Parathyroid adenoma (tissue), 2 donors: ENCODE measurements at regions not wholly inside any gene's neighbourhood (a gene's known extent, or its start where the extent isn't known, plus 50 kb on each side); places are given as distances from the start of the nearest gene placed in this dataset.
"Not testable (repeated sequence)": the region's sequence is repeated elsewhere in the genome, so short reads cannot be mapped to it uniquely, and the experiment has no call there.

ENCODE experiments used
- H2AFZ ChIP-seq: fragments of 300-600 bp; sonication (generic); one replicate; pipeline ENCODE4 v1.7.0; 2017; ENCODE audit warnings: antibody characterized with exemption, mild to moderate bottlenecking
- H3K27ac ChIP-seq: fragments of 300-600 bp; sonication (generic); one replicate; pipeline ENCODE4 v1.7.0; 2017
- H3K27me3 ChIP-seq: fragments of 300-600 bp; sonication (generic); one replicate; pipeline ENCODE4 v1.7.0; 2017; ENCODE audit warnings: low read length; ENCODE audit not compliant: control insufficient read depth, insufficient read depth
- H3K36me3 ChIP-seq: fragments of 300-600 bp; sonication (generic); one replicate; pipeline ENCODE4 v1.7.0; 2017; ENCODE audit warnings: low read length; ENCODE audit not compliant: control insufficient read depth, insufficient read depth
- H3K4me1 ChIP-seq: fragments of 300-600 bp; sonication (generic); one replicate; pipeline ENCODE4 v1.7.0; 2017; ENCODE audit warnings: control low read depth
- H3K4me2 ChIP-seq: fragments of 300-600 bp; sonication (generic); one replicate; pipeline ENCODE4 v1.7.0; 2017; ENCODE audit warnings: low read length
- H3K4me3 ChIP-seq: fragments of 300-600 bp; sonication (generic); one replicate; pipeline ENCODE4 v1.7.0; 2017; ENCODE audit warnings: low read depth, low read length
- H3K79me2 ChIP-seq: fragments of 300-600 bp; sonication (generic); one replicate; pipeline ENCODE4 v1.7.0; 2017; ENCODE audit warnings: control low read depth
- H3K9ac ChIP-seq: fragments of 300-600 bp; sonication (generic); one replicate; pipeline ENCODE4 v1.7.0; 2017; ENCODE audit warnings: mild to moderate bottlenecking
- H3K9me3 ChIP-seq: fragments of 300-600 bp; sonication (generic); one replicate; pipeline ENCODE4 v1.7.0; 2017; ENCODE audit warnings: low read length; ENCODE audit not compliant: control insufficient read depth
- TF ChIP-seq, protein P1 (sequence below): fragments of 300-600 bp; sonication (generic); IDR thresholded peaks from one replicate; pipeline ENCODE4 v1.7.0; 2017; ENCODE audit warnings: antibody characterized with exemption, mild to moderate bottlenecking
- donor health status: primary hyperparathyroidism.

DNA sequence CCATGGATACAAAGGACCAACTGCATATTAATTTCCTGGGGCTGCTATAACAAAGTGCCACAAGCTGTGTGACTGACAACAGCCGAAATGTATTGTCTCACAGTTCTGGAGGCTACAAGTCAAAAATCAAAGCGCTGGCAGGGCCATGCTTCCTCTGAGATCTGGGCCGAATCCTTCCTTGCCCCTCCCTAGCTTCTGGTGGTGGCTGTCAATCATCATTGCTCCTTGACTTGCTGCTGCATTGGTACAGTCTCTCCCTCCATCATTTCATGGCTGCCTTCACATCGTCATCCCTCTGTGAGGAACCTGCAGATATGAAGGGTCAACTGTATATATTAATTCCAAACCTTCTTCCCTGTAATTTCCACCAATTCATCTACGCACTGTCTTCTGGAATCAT lies 118.3 kb downstream of the EXOC5 start:
- no peaks in the 10 kb centered on the region for H3K79me2 ChIP-seq
- H2AFZ ChIP-seq: no peak overlapping the region
- no peaks in the 10 kb centered on the region for H3K4me1 ChIP-seq
- no peaks in the 10 kb centered on the region for H3K36me3 ChIP-seq
- TF ChIP-seq, protein P1, sequence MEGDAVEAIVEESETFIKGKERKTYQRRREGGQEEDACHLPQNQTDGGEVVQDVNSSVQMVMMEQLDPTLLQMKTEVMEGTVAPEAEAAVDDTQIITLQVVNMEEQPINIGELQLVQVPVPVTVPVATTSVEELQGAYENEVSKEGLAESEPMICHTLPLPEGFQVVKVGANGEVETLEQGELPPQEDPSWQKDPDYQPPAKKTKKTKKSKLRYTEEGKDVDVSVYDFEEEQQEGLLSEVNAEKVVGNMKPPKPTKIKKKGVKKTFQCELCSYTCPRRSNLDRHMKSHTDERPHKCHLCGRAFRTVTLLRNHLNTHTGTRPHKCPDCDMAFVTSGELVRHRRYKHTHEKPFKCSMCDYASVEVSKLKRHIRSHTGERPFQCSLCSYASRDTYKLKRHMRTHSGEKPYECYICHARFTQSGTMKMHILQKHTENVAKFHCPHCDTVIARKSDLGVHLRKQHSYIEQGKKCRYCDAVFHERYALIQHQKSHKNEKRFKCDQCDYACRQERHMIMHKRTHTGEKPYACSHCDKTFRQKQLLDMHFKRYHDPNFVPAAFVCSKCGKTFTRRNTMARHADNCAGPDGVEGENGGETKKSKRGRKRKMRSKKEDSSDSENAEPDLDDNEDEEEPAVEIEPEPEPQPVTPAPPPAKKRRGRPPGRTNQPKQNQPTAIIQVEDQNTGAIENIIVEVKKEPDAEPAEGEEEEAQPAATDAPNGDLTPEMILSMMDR: no peak
- no peaks in the 10 kb centered on the region for H3K9me3 ChIP-seq
- no peak overlapping the region for H3K4me2 ChIP-seq
- no peak overlapping the region for H3K4me3 ChIP-seq
- no peak overlapping the region for H3K27ac ChIP-seq
- no peaks in the 10 kb centered on the region for H3K27me3 ChIP-seq
- H3K9ac ChIP-seq: no peak overlapping the region

GRCh38 chr14:57139173-57139572 lies 129.5 kb downstream of the EXOC5 start:
- no peaks in the 10 kb centered on the region for H3K9me3 ChIP-seq
- TF ChIP-seq, protein P1: no peak
- no peak overlapping the region for H2AFZ ChIP-seq
- no peak overlapping the region for H3K4me3 ChIP-seq
- H3K9ac ChIP-seq: no peak overlapping the region
- no peak overlapping the region for H3K27ac ChIP-seq
- H3K4me2 ChIP-seq: no peak overlapping the region
- H3K79me2 ChIP-seq: no peaks in the 10 kb centered on the region
- H3K4me1 ChIP-seq: no peaks in the 10 kb centered on the region
- H3K27me3 ChIP-seq: no peaks in the 10 kb centered on the region
- H3K36me3 ChIP-seq: no peaks in the 10 kb centered on the region

DNA sequence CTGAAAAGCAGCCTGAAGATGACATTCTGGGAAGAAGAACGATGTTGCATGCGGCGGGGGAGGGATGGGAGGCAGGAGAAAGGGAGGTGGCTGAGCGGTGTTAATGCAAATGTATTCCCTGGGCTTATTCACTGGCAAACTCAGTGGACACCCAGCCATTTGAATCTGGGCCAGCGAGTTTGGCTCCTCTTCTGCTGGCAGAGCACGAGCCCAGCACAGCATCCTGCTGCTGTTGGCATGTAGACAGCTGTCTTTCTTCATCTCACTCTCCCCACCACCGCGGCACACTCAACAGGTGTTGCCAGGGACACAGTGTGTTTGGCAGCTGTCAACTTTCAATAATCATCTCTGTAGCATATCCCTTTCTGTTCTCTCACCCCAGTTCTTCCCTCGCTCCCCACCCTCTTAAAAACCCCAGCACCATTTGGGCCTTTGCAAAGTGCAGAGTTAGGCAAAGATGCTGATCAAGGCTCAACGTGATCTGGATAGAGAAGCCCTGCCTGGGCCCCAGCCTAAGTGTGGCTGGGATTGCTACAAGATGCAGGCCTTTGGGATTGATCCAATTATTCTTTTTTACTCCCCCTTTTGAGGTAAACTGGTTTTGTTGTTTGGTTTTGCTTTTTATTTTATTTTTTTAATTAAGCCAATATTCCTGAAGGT lies 131.9 kb downstream of the EXOC5 start:
- Histone ChIP-seq H3K4me3 (no peak overlapping the region), H2AFZ (no peak overlapping the region), H3K9me3 (no peaks in the 10 kb centered on the region), H3K9ac (no peak overlapping the region), H3K27me3 (no peaks in the 10 kb centered on the region), H3K4me1 (no peaks in the 10 kb centered on the region), H3K79me2 (no peaks in the 10 kb centered on the region), H3K36me3 (no peaks in the 10 kb centered on the region), H3K4me2 (no peak overlapping the region), H3K27ac (no peak overlapping the region)
- TF ChIP-seq, protein P1: no peak

DNA sequence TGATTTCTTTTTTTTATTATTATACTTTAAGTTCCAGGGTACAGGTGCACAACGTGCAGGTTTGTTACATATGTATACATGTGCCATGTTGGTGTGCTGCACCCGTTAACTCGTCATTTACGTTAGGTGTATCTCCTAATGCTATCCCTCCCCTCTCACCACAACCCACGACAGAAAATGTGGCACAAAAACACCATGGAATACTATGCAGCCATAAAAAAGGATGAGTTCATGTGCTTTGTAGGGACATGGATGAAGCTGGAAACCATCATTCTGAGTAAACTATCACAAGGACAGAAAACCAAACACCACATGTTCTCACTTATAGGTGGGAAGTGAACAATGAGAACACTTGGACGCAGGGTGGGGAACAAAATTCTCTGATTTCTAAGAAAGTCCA lies 140.9 kb downstream of the EXOC5 start:
- not testable (repeated sequence) for H3K79me2 ChIP-seq, H3K4me2 ChIP-seq, H2AFZ ChIP-seq, H3K9me3 ChIP-seq, H3K4me3 ChIP-seq, H3K9ac ChIP-seq, H3K36me3 ChIP-seq, H3K27ac ChIP-seq, H3K4me1 ChIP-seq, H3K27me3 ChIP-seq

- Histone ChIP-seq H3K9ac (no peak overlapping the region), H3K79me2 (no peaks in the 10 kb centered on the region), H3K9me3 (no peaks in the 10 kb centered on the region), H2AFZ (no peak overlapping the region), H3K4me2 (no peak overlapping the region), H3K4me1 (no peaks in the 10 kb centered on the region), H3K27me3 (no peaks in the 10 kb centered on the region), H3K27ac (no peak overlapping the region), H3K4me3 (no peak overlapping the region), H3K36me3 (no peaks in the 10 kb centered on the region)
- TF ChIP-seq, protein P1: no peak
Measured at GRCh38 chr14:57122129-57122528, 146.6 kb downstream of the EXOC5 start.

DNA sequence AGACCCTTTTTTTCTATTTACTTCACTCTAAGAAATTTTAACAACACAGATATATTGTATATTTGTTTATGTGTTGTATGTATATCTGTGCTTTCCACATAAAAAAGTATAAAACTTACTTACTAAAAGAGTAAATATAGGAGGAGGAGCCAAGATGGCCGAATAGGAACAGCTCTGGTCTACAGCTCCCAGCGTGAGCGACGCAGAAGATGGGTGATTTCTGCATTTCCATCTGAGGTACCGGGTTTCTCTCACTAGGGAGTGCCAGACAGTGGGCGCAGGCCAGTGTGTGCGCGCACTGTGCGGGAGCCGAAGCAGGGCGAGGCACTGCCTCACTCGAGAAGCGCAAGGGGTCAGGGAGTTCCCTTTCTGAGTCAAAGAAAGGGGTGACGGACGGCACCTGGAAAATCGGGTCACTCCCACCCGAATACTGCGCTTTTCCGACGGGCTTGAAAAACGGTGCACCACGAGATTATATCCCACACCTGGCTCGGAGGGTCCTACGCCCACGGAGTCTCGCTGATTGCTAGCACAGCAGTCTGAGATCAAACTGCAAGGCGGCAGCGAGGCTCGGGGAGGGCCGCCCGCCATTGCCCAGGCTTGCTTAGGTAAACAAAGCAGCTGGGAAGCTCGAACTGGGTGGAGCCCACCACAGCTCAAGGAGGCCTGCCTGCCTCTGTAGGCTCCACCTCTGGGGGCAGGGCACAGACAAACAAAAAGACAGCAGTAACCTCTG lies 156.5 kb downstream of the EXOC5 start:
- peak overlapping the region; percentile 61 for H3K4me2 ChIP-seq
- peak overlapping the region; percentile 52 for H3K4me3 ChIP-seq
- H3K9ac ChIP-seq, H3K9me3 ChIP-seq, H3K27ac ChIP-seq, H3K79me2 ChIP-seq, H2AFZ ChIP-seq, H3K27me3 ChIP-seq, H3K4me1 ChIP-seq, H3K36me3 ChIP-seq: not testable (repeated sequence)

GRCh38 chr14:57110411-57110810 lies 158.3 kb downstream of the EXOC5 start:
- not testable (repeated sequence) for H3K4me2 ChIP-seq, H3K4me3 ChIP-seq

More at GRCh38 chr14:57110411-57110810, 158.3 kb downstream of the EXOC5 start:
- H3K79me2 ChIP-seq, H3K4me1 ChIP-seq, H3K27ac ChIP-seq, H3K9ac ChIP-seq, H3K27me3 ChIP-seq, H2AFZ ChIP-seq, H3K36me3 ChIP-seq, H3K9me3 ChIP-seq: not testable (repeated sequence)
